NB4 (cell line): ENCODE measurements at regions not wholly inside any gene's neighbourhood (a gene's known extent, or its start where the extent isn't known, plus 50 kb on each side); places are given as distances from the start of the nearest gene placed in this dataset.

Experiments
- CTCF ChIP-seq: IDR thresholded peaks from one replicate; pipeline ENCODE4 v1.5.1; 2012; ENCODE audit warnings: low read depth, low read length
- MAX ChIP-seq: IDR thresholded peaks from 2 replicates; pipeline ENCODE4 v1.6.1; 2011; ENCODE audit warnings: low read depth, low read length
- MYC ChIP-seq: IDR thresholded peaks from 2 replicates; pipeline ENCODE4 v1.6.1; 2011; ENCODE audit warnings: low read depth, low read length
- POLR2A ChIP-seq: IDR thresholded peaks from 2 replicates; pipeline ENCODE4 v1.6.1; 2011; ENCODE audit warnings: mild to moderate bottlenecking; ENCODE audit not compliant: insufficient read length; ENCODE audit errors: extremely low read depth

- no peak for TF ChIP-seq POLR2A
- TF ChIP-seq CTCF = no peak
- no peak for TF ChIP-seq MAX
- TF ChIP-seq MYC = no peak
Measured at GRCh38 chr7:51774178-51774577, 457.6 kb upstream of the COBL start.
